GM23248 (cell line): ENCODE measurements at regions not wholly inside any gene's neighbourhood (a gene's known extent, or its start where the extent isn't known, plus 50 kb on each side); places are given as distances from the start of the nearest gene placed in this dataset.

Experiments
- EZH2 ChIP-seq: fragments of 200-600 bp; sonication (generic); IDR thresholded peaks from 2 replicates; pipeline ENCODE4 v1.6.1; 2018; ENCODE audit warnings: antibody characterized with exemption, mild to moderate bottlenecking; ENCODE audit not compliant: insufficient read depth, poor library complexity, severe bottlenecking
- EZH2phosphoT487 ChIP-seq: fragments of 200-600 bp; sonication (generic); IDR thresholded peaks from 2 replicates; pipeline ENCODE4 v1.6.1; 2018; ENCODE audit warnings: antibody characterized with exemption, moderate library complexity, mild to moderate bottlenecking, low read depth; ENCODE audit not compliant: insufficient read depth

DNA sequence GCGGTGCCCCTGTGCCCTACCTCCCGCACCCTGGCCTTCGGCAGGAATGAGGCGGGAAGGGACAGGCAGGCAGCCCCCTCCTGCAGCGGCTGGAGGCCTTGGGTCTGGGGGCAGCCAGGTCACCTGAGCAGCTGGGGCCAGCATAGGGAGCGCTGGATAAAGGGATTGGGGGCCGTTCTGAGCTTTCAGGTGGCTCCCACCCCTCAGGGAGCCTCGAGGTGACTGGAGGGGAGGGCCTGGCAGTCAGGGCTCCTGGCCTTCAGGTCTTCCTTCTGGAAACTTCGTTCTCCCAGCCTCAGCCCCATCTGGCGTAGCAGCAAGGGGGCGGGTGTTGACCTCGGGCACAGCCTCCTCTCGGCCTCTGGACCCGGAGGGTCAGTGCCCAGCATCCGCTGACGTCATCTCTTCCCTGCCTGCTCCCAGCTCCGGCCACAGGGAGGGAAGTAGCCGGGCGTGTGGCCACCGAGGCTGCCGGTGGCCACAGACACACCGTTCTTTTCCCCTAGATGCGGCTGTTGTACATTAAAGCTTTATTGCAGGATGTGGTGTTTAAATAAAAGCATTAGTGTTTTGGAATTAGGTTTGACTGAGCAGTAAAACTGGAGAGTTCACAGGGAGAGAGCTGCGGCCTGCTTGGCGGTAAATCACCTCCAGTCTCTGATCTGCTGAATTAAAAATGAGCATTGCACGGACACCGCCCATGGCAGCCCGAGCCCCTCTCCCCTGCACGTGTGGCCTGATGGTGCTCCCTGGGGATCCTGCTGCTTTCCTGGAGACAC, 80.0 kb upstream of the GATA5 start:
- TF ChIP-seq EZH2 = no peak
- no peak for TF ChIP-seq EZH2phosphoT487
